Heart left ventricle (tissue), 16 donors: ENCODE measurements at regions not wholly inside any gene's neighbourhood (a gene's known extent, or its start where the extent isn't known, plus 50 kb on each side); places are given as distances from the start of the nearest gene placed in this dataset.

ENCODE experiments used
- ATAC-seq, 4 donors: fragments of 200-7000 bp; cut with Tn5 transposase; one replicate each; pipeline ENCODE4 v1.9.1; 2020 to 2022; ENCODE audit warnings: moderate library complexity in 4 of 4, mild to moderate bottlenecking in 3 of 4, moderate number of reproducible peaks in 1 of 4
- DNase-seq, 5 donors: peaks; one replicate each; pipeline ENCODE4 v3.0.0-alpha.2; 2020
- H3K27ac ChIP-seq, 12 donors: fragments of 200-600 bp; sonication (generic) in 4 of 12; one replicate each; pipeline versions ENCODE4 v1.5.0 to v1.8.0; 2016 to 2022; ENCODE audit warnings: mild to moderate bottlenecking in 2 of 12
- H3K27me3 ChIP-seq, 9 donors: fragments of 200-600 bp; sonication (generic) in 2 of 9; one replicate each; pipeline versions ENCODE4 v1.5.1 to v1.8.0; 2016 to 2022; ENCODE audit warnings: mild to moderate bottlenecking in 3 of 9
- H3K36me3 ChIP-seq, 9 donors: fragments of 200-600 bp; sonication (generic) in 2 of 9; one replicate each; pipeline versions ENCODE4 v1.5.0 to v1.8.0; 2018 to 2022; ENCODE audit warnings: mild to moderate bottlenecking in 2 of 9
- H3K4me1 ChIP-seq, 12 donors: fragments of 200-600 bp; sonication (generic) in 4 of 12; one replicate each; pipeline versions ENCODE4 v1.5.0 to v1.8.0; 2016 to 2022; ENCODE audit warnings: mild to moderate bottlenecking in 3 of 12
- H3K4me3 ChIP-seq, 12 donors: fragments of 200-600 bp; sonication (generic) in 4 of 12; one replicate each; pipeline versions ENCODE4 v1.5.0 to v1.8.0; 2017 to 2022; ENCODE audit warnings: mild to moderate bottlenecking in 9 of 12, moderate library complexity in 4 of 12
- H3K9me3 ChIP-seq, 12 donors: fragments of 200-600 bp; sonication (generic) in 4 of 12; one replicate each; pipeline versions ENCODE4 v1.5.0 to v1.8.0; 2016 to 2022; ENCODE audit warnings: mild to moderate bottlenecking in 1 of 12
- POLR2A ChIP-seq, 2 donors: fragments of 450-650 bp; IDR thresholded peaks; one replicate each; pipeline ENCODE4 v1.6.1; 2017; ENCODE audit warnings: antibody characterized with exemption in 2 of 2, mild to moderate bottlenecking in 2 of 2, moderate library complexity in 2 of 2
- WGBS, 4 donors: extraction: QIAGEN DNeasy Blood & Tissue Kit in 2 of 4; methylation state at CpG; one replicate each; pipeline versions ENCODE4 v1.1.5 to v1.1.7; 2013 to 2018; 5-methylcytosine and 5-hydroxymethylcytosine counted together
- intact Hi-C, 10 donors: fragments of 100-400 bp; cut with DNase I; formaldehyde crosslinking; loops; one replicate each; pipeline versions ENCODE4 v1.11.1 to v1.14.2; 2022
- TF ChIP-seq, protein P1 (sequence below), 12 donors: fragments of 200-600 bp; sonication (generic) in 4 of 12; IDR thresholded peaks; one replicate each; pipeline versions ENCODE4 v1.5.0 to v1.8.0; 2018 to 2022; ENCODE audit warnings: antibody characterized with exemption in 12 of 12, mild to moderate bottlenecking in 5 of 12
- donor health status: ischemic (EF 13 %, LVEDD 7.1; RV severe dilation, severe dysfunction).
- donor health status: healthy with polysubstance abuse.
- donor health status: DM: no; HTN: yes; CAD: no.
- donor health status: DM: no; HTN: no; CAD: no.
- donor health status: ischemic (EF 25% LVEDD 6.9; RV normal size, moderate dysfunction).
- donor health status: ischemic (EF 25% LVEDD 5.7; RV mildly dilated, moderate dysfunction).
- donor health status: healthy.
- donor health status: DM: yes; HTN: yes; CAD: no.
- donor health status: ischemic (EF 35%, LVEDD 5.7; RV mildly dilated, moderate dysfunction).
- donor health status: nonischemic (EF 11% LVEDD 7.7; RV severe dilation, severe dysfunction).
- donor health status: DM: yes; HTN: yes; CAD: no.
- donor health status: PGD.
- donor health status: ischemic (EF 29% LVEDD 5.4; RV normal size, mild dysfunction).
- donor health status: nonischemic (EF 23%, LVEDD 6.1; RV moderate dilation, normal function).

DNA sequence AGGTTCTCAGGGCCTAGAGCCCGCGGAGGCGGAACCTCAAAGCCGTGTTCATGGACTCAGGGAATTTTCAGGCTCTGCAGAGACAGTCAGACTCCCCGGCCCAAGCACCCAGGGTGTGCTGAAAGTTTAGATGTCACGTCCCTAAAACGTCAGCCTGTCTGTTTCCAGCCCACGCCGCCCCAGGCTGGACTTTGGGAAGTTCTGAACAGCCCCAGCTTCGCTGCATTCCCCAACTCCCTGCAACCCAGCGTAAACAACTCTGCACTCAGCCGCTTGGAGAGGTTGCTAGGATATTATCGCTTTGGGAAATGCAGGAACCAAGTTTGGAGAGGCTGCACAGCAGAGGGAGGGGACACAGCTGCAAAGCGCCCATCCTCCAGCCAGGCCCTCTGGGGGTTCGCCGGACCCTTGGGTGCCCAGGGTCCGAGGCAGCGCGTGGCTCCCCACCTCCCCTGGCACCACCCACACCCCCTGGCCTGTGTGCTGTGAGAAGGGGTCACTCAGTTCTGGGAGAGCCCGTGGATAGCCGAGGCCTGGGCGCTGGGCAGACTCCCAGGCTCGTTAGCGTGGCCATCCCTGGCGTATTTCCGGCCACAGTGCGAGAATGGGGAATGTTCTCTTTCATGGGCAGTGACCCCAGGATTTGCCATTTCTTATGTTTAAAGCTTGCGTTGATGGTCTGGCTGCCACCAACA lies 120.5 kb upstream of the FGF3 start:
- peak; percentile 76 to 88 (median 87) for DNase-seq

GRCh38 chr11:69940246-69940610 lies 121.0 kb upstream of the FGF3 start:
- Histone ChIP-seq H3K4me1 (peaks cover 0 to 26% (median 12%) of the 10 kb centered on the region in 12 donors), H3K27me3 (no peaks in the 10 kb centered on the region), H3K36me3 (no peaks in the 10 kb centered on the region), H3K9me3 (no peaks in the 10 kb centered on the region), H3K4me3 (peak overlapping the region in 3 of 12 donors; percentile 20 to 35 (median 33)), H3K27ac (peak overlapping the region; percentile 55 to 94 (median 81))
- TF ChIP-seq, protein P1, sequence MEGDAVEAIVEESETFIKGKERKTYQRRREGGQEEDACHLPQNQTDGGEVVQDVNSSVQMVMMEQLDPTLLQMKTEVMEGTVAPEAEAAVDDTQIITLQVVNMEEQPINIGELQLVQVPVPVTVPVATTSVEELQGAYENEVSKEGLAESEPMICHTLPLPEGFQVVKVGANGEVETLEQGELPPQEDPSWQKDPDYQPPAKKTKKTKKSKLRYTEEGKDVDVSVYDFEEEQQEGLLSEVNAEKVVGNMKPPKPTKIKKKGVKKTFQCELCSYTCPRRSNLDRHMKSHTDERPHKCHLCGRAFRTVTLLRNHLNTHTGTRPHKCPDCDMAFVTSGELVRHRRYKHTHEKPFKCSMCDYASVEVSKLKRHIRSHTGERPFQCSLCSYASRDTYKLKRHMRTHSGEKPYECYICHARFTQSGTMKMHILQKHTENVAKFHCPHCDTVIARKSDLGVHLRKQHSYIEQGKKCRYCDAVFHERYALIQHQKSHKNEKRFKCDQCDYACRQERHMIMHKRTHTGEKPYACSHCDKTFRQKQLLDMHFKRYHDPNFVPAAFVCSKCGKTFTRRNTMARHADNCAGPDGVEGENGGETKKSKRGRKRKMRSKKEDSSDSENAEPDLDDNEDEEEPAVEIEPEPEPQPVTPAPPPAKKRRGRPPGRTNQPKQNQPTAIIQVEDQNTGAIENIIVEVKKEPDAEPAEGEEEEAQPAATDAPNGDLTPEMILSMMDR (IDR thresholded peaks at IDR 0.05) = no peak
- no peak for TF ChIP-seq POLR2A (IDR thresholded peaks at IDR 0.05)
- DNase-seq (peak in 1 of 5 donors; percentile 28), ATAC-seq (no peak)
- intact Hi-C loops = loop anchor here in 3 of 10 donors (5.0 to 10.0 kb wide), 2 partner anchors 135 to 137 kb away; partner anchors contain the start of gene ANO1 (in 3 of the 3)
- 63 to 90% (median 66%) methylated on average over 5 to 6 of the region's 6 CpGs for WGBS, 4 donors

More for the DNA sequence above, 120.5 kb upstream of the FGF3 start:
- ATAC-seq = peak; percentile 92 to 95 (median 94)
- intact Hi-C loops = loop anchor here in 3 of 10 donors (5.0 to 10.0 kb wide), 2 partner anchors 135 to 138 kb away; partner anchors contain the start of gene ANO1 (in 3 of the 3)
- peak in 1 of 2 donors; percentile 26 for TF ChIP-seq POLR2A (IDR thresholded peaks at IDR 0.05)
- TF ChIP-seq, protein P1 (IDR thresholded peaks at IDR 0.05) = no peak
- Histone ChIP-seq H3K9me3 (no peaks in the 10 kb centered on the region), H3K36me3 (no peaks in the 10 kb centered on the region), H3K4me3 (peak overlapping the region in 10 of 12 donors; percentile 19 to 51 (median 31)), H3K4me1 (peaks cover 0 to 26% (median 12%) of the 10 kb centered on the region in 12 donors), H3K27me3 (no peaks in the 10 kb centered on the region), H3K27ac (peak overlapping the region; percentile 55 to 94 (median 81))
- WGBS, 4 donors = 12 to 26% (median 16%) methylated on average over 25 to 28 of the region's 28 CpGs

DNA sequence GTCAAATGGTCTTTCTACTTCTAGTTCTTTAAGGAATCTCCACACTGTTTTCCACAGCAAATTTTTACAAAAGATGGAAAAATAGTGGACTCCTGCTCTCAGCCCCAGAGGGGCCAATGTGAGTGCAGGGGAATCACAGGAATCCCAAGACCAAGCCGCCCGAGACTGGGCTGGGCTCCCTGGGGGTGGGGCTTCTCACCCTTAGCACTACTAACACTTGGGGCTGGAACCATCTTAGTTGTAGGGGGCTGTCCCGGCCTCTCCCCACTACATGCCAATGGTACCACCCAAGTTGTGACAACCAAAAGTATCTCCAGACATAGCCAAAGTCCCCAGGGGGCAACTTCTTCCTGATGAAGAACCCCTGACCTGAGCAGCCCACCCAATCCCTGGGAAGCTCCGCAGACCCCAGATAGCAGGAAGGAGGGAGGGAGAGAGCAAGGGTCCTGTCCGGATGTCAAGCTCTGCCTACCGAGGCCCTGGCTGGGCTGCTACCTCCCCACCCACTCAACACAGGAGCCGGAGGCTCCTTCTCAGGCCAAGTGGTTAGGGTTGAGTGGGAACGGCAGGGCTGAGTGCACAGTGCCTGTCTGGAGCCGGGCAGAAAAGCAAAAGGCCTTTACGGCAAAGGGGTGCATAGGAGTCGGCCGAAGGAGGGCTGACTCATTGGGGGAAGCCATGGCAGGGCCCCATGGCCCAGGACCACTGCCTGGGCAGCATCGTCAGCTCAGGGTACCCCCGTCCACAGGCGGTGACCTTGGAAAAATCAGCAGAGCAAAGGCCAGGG lies 122.5 kb upstream of the FGF3 start:
- intact Hi-C loops = loop anchor here in 3 of 10 donors (5.0 to 10.0 kb wide), 2 partner anchors 133 to 136 kb away; partner anchors contain the start of gene ANO1 (in 3 of the 3)
- no peaks in the 10 kb centered on the region for H3K9me3 ChIP-seq
- H3K36me3 ChIP-seq = no peaks in the 10 kb centered on the region
- TF ChIP-seq POLR2A (IDR thresholded peaks at IDR 0.05) = no peak
- TF ChIP-seq, protein P1 (IDR thresholded peaks at IDR 0.05) = no peak
- DNase-seq = peak in 1 of 5 donors; percentile 28
- peaks cover 0 to 26% (median 12%) of the 10 kb centered on the region in 12 donors for H3K4me1 ChIP-seq
- no peak overlapping the region for H3K4me3 ChIP-seq
- no peaks in the 10 kb centered on the region for H3K27me3 ChIP-seq
- no peak for ATAC-seq
- H3K27ac ChIP-seq = peak overlapping the region in 8 of 12 donors; percentile 6 to 94 (median 46)
- WGBS, 4 donors = 83 to 93% (median 85%) methylated on average over 14 to 15 of the region's 15 CpGs
